ENCODE measurements at regions not wholly inside any gene's neighbourhood (a gene's known extent, or its start where the extent isn't known, plus 50 kb on each side); places are given as distances from the start of the nearest gene placed in this dataset.

DNA sequence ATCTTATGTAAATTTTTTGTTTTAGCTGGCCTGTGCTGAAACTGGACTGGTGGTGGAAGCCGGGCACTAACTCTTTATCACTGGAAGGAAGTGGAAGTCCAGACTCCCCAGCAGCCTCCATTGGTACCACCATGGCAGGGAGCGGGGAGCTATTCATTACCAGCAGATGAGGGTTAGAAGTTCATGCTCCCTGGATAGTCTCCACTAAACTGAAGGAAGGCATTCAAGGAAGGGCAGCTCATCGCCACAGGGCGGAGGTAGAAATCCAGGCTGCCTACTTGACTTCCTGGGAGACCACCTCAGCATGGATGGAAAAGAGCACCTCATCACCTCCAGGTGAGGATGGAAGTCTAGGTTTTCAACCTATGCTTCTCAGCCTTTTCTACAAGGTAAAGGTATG is 130.9 kb downstream of the SLC16A9 start:
- FAIRE-seq (no peak), DNase-seq (ENCODE audit: insufficient read length) (no peak)
- no peak for TF ChIP-seq POLR2AphosphoS5 (IDR thresholded peaks at IDR 0.05; ENCODE audit: low read depth, low read length)
- TF ChIP-seq POLR2A (IDR thresholded peaks at IDR 0.05; ENCODE audit: low read depth, low read length) = no peak
- no peak for TF ChIP-seq TAF1 (IDR thresholded peaks at IDR 0.05; ENCODE audit: borderline replicate concordance, low read depth, low read length)

GRCh38 chr10:59577984-59578383 is 131.7 kb downstream of the SLC16A9 start:
- no peak for FAIRE-seq
- TF ChIP-seq POLR2AphosphoS5 (IDR thresholded peaks at IDR 0.05; ENCODE audit: low read depth, low read length) (no peak), TAF1 (IDR thresholded peaks at IDR 0.05; ENCODE audit: borderline replicate concordance, low read depth, low read length) (no peak), POLR2A (IDR thresholded peaks at IDR 0.05; ENCODE audit: low read depth, low read length) (no peak)
- no peak for DNase-seq (ENCODE audit: insufficient read length)

DNA sequence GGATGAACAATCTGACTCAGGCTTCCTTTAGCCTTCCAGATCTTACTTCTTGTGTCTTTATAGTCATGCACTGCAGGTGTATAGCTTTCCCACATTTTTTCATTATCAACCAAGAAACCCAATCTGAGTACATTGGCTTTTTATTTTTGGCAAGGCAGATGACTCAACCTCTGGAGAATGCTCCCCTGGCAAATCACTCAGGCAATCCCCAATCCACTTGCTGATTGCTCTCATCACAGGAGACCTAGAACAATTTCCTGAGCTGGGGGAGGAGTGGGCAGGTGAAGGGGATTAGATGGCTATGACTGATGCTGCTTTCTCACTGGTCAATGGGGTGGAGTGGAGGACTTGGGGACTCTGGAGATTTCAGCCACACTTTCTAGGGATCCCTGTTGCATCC is 134.4 kb downstream of the SLC16A9 start:
- TF ChIP-seq POLR2A (IDR thresholded peaks at IDR 0.05; ENCODE audit: low read depth, low read length) (no peak), TAF1 (IDR thresholded peaks at IDR 0.05; ENCODE audit: borderline replicate concordance, low read depth, low read length) (no peak), POLR2AphosphoS5 (IDR thresholded peaks at IDR 0.05; ENCODE audit: low read depth, low read length) (no peak)
- DNase-seq (ENCODE audit: insufficient read length) = no peak
- no peak for FAIRE-seq

GRCh38 chr10:59563531-59563930 is 146.1 kb downstream of the SLC16A9 start:
- TF ChIP-seq POLR2A (IDR thresholded peaks at IDR 0.05; ENCODE audit: low read depth, low read length) = no peak
- no peak for FAIRE-seq
- DNase-seq (ENCODE audit: insufficient read length) = no peak

- TF ChIP-seq POLR2AphosphoS5 (IDR thresholded peaks at IDR 0.05; ENCODE audit: low read depth, low read length) = no peak
- no peak for TF ChIP-seq POLR2A (IDR thresholded peaks at IDR 0.05; ENCODE audit: low read depth, low read length)
- no peak for DNase-seq (ENCODE audit: insufficient read length)
- FAIRE-seq = no peak
These were observed 147.5 kb downstream of the SLC16A9 start for GRCh38 chr10:59562126-59562525.

GRCh38 chr10:59561477-59562121 is 148.1 kb downstream of the SLC16A9 start:
- DNase-seq (ENCODE audit: insufficient read length) = no peak
- no peak for TF ChIP-seq TAF1 (IDR thresholded peaks at IDR 0.05; ENCODE audit: borderline replicate concordance, low read depth, low read length)
- TF ChIP-seq POLR2AphosphoS5 (IDR thresholded peaks at IDR 0.05; ENCODE audit: low read depth, low read length) = no peak
- TF ChIP-seq POLR2A (IDR thresholded peaks at IDR 0.05; ENCODE audit: low read depth, low read length) = no peak
- no peak for FAIRE-seq

DNA sequence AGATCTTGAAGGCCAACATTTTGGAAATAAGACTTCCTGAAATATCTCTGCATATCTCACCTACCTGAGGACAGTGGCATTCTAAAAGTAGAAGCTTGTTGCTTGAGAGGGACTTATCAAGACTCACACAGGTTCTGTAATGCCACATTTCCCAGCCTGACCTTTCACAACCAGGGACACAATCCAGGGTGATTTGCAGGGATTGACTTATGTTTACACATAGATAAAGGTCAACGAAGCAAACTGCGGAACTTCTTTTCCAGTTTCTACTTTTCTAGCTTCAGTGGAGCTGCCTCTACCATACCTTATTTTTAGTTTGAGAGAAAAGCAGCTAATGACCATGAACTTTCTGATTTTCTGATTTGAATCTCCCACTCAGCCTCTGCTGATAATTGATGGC is 148.7 kb downstream of the SLC16A9 start:
- no peak for FAIRE-seq
- DNase-seq (ENCODE audit: insufficient read length) = no peak
- TF ChIP-seq POLR2AphosphoS5 (IDR thresholded peaks at IDR 0.05; ENCODE audit: low read depth, low read length) = no peak
- TF ChIP-seq POLR2A (IDR thresholded peaks at IDR 0.05; ENCODE audit: low read depth, low read length) = no peak
- no peak for TF ChIP-seq TAF1 (IDR thresholded peaks at IDR 0.05; ENCODE audit: borderline replicate concordance, low read depth, low read length)

DNA sequence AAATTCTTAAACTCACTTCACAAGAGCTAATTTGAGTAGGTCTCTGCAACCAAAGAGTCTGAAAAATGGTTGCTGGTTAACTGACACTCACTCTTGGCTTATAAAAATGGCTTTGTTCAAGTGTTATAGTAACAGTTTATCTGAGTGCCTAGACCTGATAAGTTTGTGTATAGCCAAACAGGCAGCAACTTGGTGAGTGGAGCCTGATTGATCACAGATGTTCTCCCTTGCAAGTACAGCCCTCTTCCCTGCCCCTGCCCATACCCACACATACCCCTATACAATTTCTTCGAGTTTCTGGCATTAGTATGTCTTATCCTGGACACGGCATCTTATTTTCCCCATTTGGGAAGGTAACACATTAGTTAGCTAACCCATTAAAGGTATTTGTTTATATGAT is 149.5 kb downstream of the SLC16A9 start:
- DNase-seq (ENCODE audit: insufficient read length) (no peak), FAIRE-seq (no peak)
- no peak for TF ChIP-seq TAF1 (IDR thresholded peaks at IDR 0.05; ENCODE audit: borderline replicate concordance, low read depth, low read length)
- no peak for TF ChIP-seq POLR2AphosphoS5 (IDR thresholded peaks at IDR 0.05; ENCODE audit: low read depth, low read length)
- no peak for TF ChIP-seq POLR2A (IDR thresholded peaks at IDR 0.05; ENCODE audit: low read depth, low read length)

DNA sequence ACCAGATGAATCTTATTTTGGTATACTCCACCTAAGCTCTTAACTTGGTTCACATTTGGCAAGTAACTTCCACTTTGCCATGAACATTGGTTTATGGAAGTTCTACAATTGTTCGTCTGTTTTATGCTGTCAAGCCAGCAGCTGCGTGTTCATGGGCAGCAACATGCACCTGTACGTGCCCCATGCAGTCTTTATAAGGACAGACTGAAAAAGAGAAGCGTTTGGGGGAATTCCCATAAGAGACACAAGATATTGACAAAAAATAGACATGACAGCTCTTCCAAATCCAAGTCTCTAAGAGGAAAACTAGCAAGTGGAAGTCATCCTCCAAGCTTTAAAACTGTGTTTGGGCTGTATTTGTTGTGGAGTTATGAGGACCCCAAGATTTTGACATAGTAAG is 151.6 kb downstream of the SLC16A9 start:
- no peak for TF ChIP-seq POLR2AphosphoS5 (IDR thresholded peaks at IDR 0.05; ENCODE audit: low read depth, low read length)
- TF ChIP-seq TAF1 (IDR thresholded peaks at IDR 0.05; ENCODE audit: borderline replicate concordance, low read depth, low read length) = no peak
- TF ChIP-seq POLR2A (IDR thresholded peaks at IDR 0.05; ENCODE audit: low read depth, low read length) = no peak
- FAIRE-seq (peak; percentile 73), DNase-seq (ENCODE audit: insufficient read length) (no peak)

- DNase-seq (ENCODE audit: insufficient read length) (no peak), FAIRE-seq (no peak)
- no peak for TF ChIP-seq TAF1 (IDR thresholded peaks at IDR 0.05; ENCODE audit: borderline replicate concordance, low read depth, low read length)
- no peak for TF ChIP-seq POLR2AphosphoS5 (IDR thresholded peaks at IDR 0.05; ENCODE audit: low read depth, low read length)
- TF ChIP-seq POLR2A (IDR thresholded peaks at IDR 0.05; ENCODE audit: low read depth, low read length) = no peak
These were observed 152.0 kb downstream of the SLC16A9 start for GRCh38 chr10:59557642-59558041.

DNA sequence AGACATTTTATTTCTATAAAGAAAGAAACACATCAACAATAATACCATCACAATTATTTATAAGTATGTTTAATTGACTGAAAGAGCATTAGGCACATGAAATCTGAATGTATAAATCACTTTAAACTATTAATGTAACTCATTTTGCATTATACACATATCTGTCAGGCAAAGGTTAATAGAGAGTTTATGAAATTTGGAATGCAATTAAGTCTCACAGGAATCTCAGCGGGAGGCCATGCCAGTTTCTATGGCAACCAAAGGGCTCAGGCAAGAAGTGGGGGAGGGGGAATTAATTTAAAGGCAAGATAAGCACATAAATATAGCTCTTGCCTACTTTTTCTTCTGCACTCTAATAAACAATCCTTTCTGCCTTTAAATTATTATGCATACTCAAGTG is 152.6 kb downstream of the SLC16A9 start:
- TF ChIP-seq POLR2AphosphoS5 (IDR thresholded peaks at IDR 0.05; ENCODE audit: low read depth, low read length) (no peak), POLR2A (IDR thresholded peaks at IDR 0.05; ENCODE audit: low read depth, low read length) (no peak), TAF1 (IDR thresholded peaks at IDR 0.05; ENCODE audit: borderline replicate concordance, low read depth, low read length) (no peak)
- DNase-seq (ENCODE audit: insufficient read length) = no peak
- no peak for FAIRE-seq

DNA sequence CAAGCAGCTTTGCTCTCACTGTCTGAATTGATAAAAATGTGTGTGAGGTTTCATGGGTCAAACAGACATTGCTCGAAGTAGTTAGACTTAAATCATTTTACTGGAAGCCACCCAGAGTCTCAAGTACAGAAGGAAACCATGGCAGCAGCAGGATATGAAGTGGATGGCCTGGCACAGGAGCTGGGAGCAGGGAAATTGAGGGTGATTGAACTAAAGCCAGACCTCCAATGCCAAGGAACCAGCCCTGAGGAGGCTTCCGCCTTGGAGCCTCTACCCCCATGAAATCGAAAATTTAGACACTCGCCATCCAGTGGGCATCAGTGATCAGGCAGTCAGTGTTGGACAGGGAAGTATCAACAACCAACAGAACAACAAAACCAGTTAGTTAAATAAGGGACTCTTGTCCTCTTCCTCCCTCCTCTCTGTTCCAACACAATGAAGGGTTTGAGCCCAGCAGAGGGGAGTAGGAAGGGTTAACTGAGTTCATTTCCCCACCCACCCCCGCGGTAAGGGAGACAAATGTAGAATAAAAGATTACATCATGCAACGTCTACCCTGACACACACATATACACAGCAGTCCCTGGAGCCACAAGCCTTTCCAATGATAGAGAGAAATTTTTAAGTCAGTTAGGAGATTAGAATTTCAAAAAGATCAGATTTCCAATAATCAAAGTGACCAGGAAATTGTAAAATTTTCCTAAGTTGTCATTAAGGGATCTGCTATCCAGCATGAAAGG is 156.3 kb downstream of the SLC16A9 start:
- TF ChIP-seq POLR2A (IDR thresholded peaks at IDR 0.05; ENCODE audit: low read depth, low read length) (no peak), TAF1 (IDR thresholded peaks at IDR 0.05; ENCODE audit: borderline replicate concordance, low read depth, low read length) (no peak), POLR2AphosphoS5 (IDR thresholded peaks at IDR 0.05; ENCODE audit: low read depth, low read length) (no peak)
- DNase-seq (ENCODE audit: insufficient read length) (no peak), FAIRE-seq (no peak)

All from GM12892 (cell line).